K562 (cell line): ENCODE measurements at regions not wholly inside any gene's neighbourhood (a gene's known extent, or its start where the extent isn't known, plus 50 kb on each side); places are given as distances from the start of the nearest gene placed in this dataset.

ENCODE experiments used
- ATAC-seq: fragments of 200-7000 bp; cut with Tn5 transposase; 3 replicates; pipeline ENCODE4 v1.9.1; 2020; ENCODE audit warnings: moderate library complexity
- BruUV-seq: library from RNA; stranded (reverse); fragments of 400-500 nt; replicated peaks from 2 replicates; lab custom pipeline; 2021; lab: Mats Ljungman, UMichigan
- CTCF ChIA-PET: fragments of 300-600 bp; formaldehyde crosslinking; extraction: SDS; loops from one replicate; lab custom pipeline; 2021; ENCODE audit warnings: low intra/inter-chr PET ratio; lab: Yijun Ruan, JAX
- POLR2A ChIA-PET: fragments of 300-600, 350-650 bp; sonication (Branson Sonifier 250); formaldehyde crosslinking; extraction: SDS; loops from one replicate; lab custom pipeline; 2021; ENCODE audit warnings: antibody characterized with exemption, inconsistent platforms; lab: Yijun Ruan, JAX
- DNase-seq, 4 experiments: peaks; one replicate each; pipeline versions ENCODE4 v3.0.0 to v3.0.0-alpha.2; 2011 to 2018; ENCODE audit warnings: low spot score in 3 of 4, mixed read lengths in 3 of 4; ENCODE audit errors: extremely low read depth in 1 of 4
- FAIRE-seq: peaks from 2 replicates; lab custom pipeline; 2011; peaks lifted over from hg19 to GRCh38; lab: Jason Lieb, UNC
- H2AFZ ChIP-seq: 2 replicates; pipeline ENCODE4 v1.6.0; 2011; ENCODE audit warnings: low read depth, low read length, control low read depth, inconsistent platforms
- H3K27ac ChIP-seq: fragments of 200-600 bp; 3 replicates; pipeline ENCODE4 v1.8.0; 2011; ENCODE audit warnings: low read depth, mild to moderate bottlenecking, control low read depth, inconsistent platforms, low read length, moderate library complexity, mixed read lengths; ENCODE audit errors: extremely low read depth
- H3K27me3 ChIP-seq, 2 experiments: fragments of 300-600 bp in 1 of 2; 2 replicates in 1 of 2; 3 replicates in 1 of 2; pipeline versions ENCODE4 v1.6.0 to v1.8.0; 2011; ENCODE audit warnings: inconsistent platforms in 2 of 2, low read length in 2 of 2, mild to moderate bottlenecking in 1 of 2, mixed read lengths in 1 of 2, moderate library complexity in 1 of 2; ENCODE audit not compliant: control insufficient read depth in 2 of 2, insufficient read depth in 2 of 2
- H3K36me3 ChIP-seq: fragments of 300-600 bp; 3 replicates; pipeline ENCODE4 v1.8.0; 2011; ENCODE audit warnings: mild to moderate bottlenecking, low read length, inconsistent platforms; ENCODE audit not compliant: control insufficient read depth, insufficient read depth
- H3K4me1 ChIP-seq, 2 experiments: fragments of 200-600 bp in 1 of 2; replicated peaks in 1 of 2; 2 replicates in 1 of 2; 3 replicates in 1 of 2; pipeline versions ENCODE4 v1.5.1 to v1.8.0; 2011; ENCODE audit warnings: inconsistent platforms in 2 of 2, low read length in 2 of 2, mild to moderate bottlenecking in 1 of 2, mixed read lengths in 1 of 2, moderate library complexity in 1 of 2; ENCODE audit not compliant: control insufficient read depth in 2 of 2, insufficient read depth in 2 of 2
- H3K4me2 ChIP-seq: 2 replicates; pipeline ENCODE4 v1.6.1; 2011; ENCODE audit warnings: low read length, control low read depth, inconsistent platforms, mixed read lengths; ENCODE audit not compliant: insufficient read depth
- H3K4me3 ChIP-seq: fragments of 200-600 bp; sonication (generic), shearing (Covaris generic); 2 replicates; pipeline ENCODE4 v1.5.1; 2016; ENCODE audit warnings: control low read depth, inconsistent platforms
- H3K79me2 ChIP-seq: fragments of 200-600 bp; 3 replicates; pipeline ENCODE4 v1.8.0; 2011; ENCODE audit warnings: low read length, inconsistent platforms; ENCODE audit not compliant: control insufficient read depth, insufficient read depth
- H3K9ac ChIP-seq, 2 experiments: 2 replicates each; pipeline versions ENCODE4 v1.6.0 to v1.6.1; 2011; ENCODE audit warnings: low read depth in 2 of 2, low read length in 2 of 2, control low read depth in 1 of 2, inconsistent platforms in 1 of 2, mild to moderate bottlenecking in 1 of 2, mixed read lengths in 1 of 2; ENCODE audit not compliant: insufficient read depth in 1 of 2
- H3K9me1 ChIP-seq: one replicate; pipeline ENCODE4 v1.6.0; 2011; ENCODE audit warnings: inconsistent platforms, mild to moderate bottlenecking, low read length, moderate library complexity; ENCODE audit not compliant: control insufficient read depth, insufficient read depth
- H3K9me3 ChIP-seq: replicated peaks from 2 replicates; pipeline ENCODE4 v1.5.1; 2011; ENCODE audit warnings: low read depth, low read length, inconsistent platforms; ENCODE audit not compliant: control insufficient read depth, insufficient read depth
- H4K20me1 ChIP-seq: replicated peaks from 2 replicates; pipeline ENCODE4 v1.6.1; 2011; ENCODE audit warnings: low read length, inconsistent platforms, mixed read lengths; ENCODE audit not compliant: control insufficient read depth, insufficient read depth
- CHD1 ChIP-seq: fragments of 200-600 bp; sonication (generic); IDR thresholded peaks from one replicate; pipeline ENCODE4 v1.6.1; 2012; ENCODE audit warnings: mild to moderate bottlenecking, moderate library complexity, low read length, inconsistent platforms
- CHD2 ChIP-seq: IDR thresholded peaks from 2 replicates; pipeline ENCODE4 v1.6.1; 2011; ENCODE audit warnings: low read depth, low read length
- DACH1 ChIP-seq: fragments of 450-650 bp; IDR thresholded peaks from 2 replicates; pipeline ENCODE4 v1.6.1; 2018; ENCODE audit not compliant: partially characterized antibody
- E2F8 ChIP-seq: fragments of 450-650 bp; IDR thresholded peaks from 2 replicates; pipeline ENCODE4 v1.7.1; 2018; ENCODE audit warnings: mild to moderate bottlenecking, low read depth; ENCODE audit not compliant: partially characterized antibody
- KDM5B ChIP-seq: fragments of 200-600 bp; sonication (generic); IDR thresholded peaks from 2 replicates; pipeline ENCODE4 v1.6.1; 2012; ENCODE audit warnings: low read depth, mild to moderate bottlenecking, moderate library complexity, low read length, control low read depth, inconsistent platforms; ENCODE audit not compliant: insufficient replicate concordance
- RHOXF2B ChIP-seq: fragments of 250-450 bp; sonication (Bioruptor Pico); conservative IDR thresholded peaks from 2 replicates; pipeline ENCODE4 v1.5.1; 2021
- SMAD2 ChIP-seq: fragments of 150-350 bp; IDR thresholded peaks from 2 replicates; pipeline ENCODE4 v1.6.1; 2014; ENCODE audit warnings: low read depth, mild to moderate bottlenecking, low read length
- TCF7 ChIP-seq: sonication (generic); IDR thresholded peaks from 2 replicates; pipeline ENCODE4 v1.6.1; 2016; ENCODE audit warnings: antibody characterized with exemption, borderline replicate concordance
- USF2 ChIP-seq: sonication (generic); formaldehyde crosslinking; IDR thresholded peaks from 2 replicates; pipeline ENCODE4 v1.5.0; 2020; ENCODE audit warnings: missing genetic modification reagents
- XRCC5 ChIP-seq: fragments of 200-400 bp; formaldehyde crosslinking; IDR thresholded peaks from 2 replicates; pipeline ENCODE4 v1.6.1; 2017; ENCODE audit warnings: low read depth, mild to moderate bottlenecking, low read length
- ZFP1 ChIP-seq: fragments of 450-650 bp; formaldehyde crosslinking; IDR thresholded peaks from 2 replicates; pipeline ENCODE4 v1.4.0; 2020; ENCODE audit warnings: mild to moderate bottlenecking, mixed read lengths
- ZNF263 ChIP-seq: sonication (generic); formaldehyde crosslinking; IDR thresholded peaks from 2 replicates; pipeline ENCODE4 v1.8.0; 2022; ENCODE audit warnings: mild to moderate bottlenecking, missing genetic modification reagents, borderline replicate concordance
- ZNF830 ChIP-seq: fragments of 250-450 bp; sonication (Bioruptor Pico); IDR thresholded peaks from 2 replicates; pipeline ENCODE4 v1.5.0; 2021; ENCODE audit warnings: mild to moderate bottlenecking
- WGBS: fragments of 100-300 bp; shearing (Covaris generic); methylation state at CpG from one replicate; pipeline ENCODE4 v1.1.6; 2016; ENCODE audit warnings: low coverage, mixed read lengths; ENCODE audit not compliant: insufficient coverage; ENCODE audit errors: missing lambda C conversion rate; 5-methylcytosine and 5-hydroxymethylcytosine counted together
- in situ Hi-C: fragments of 300-500 bp; cut with MboI; formaldehyde crosslinking; loops from 4 replicates; pipeline ENCODE4 v1.15.0; 2018; ENCODE audit warnings: inconsistent platforms, mixed read lengths
- intact Hi-C: fragments of 100-400 bp; cut with micrococcal nuclease; formaldehyde crosslinking; loops from 2 replicates; pipeline ENCODE4 v1.14.2; 2022
- TF ChIP-seq, protein P1 (sequence below), 2 experiments: fragments of 450-650 bp in 1 of 2; sonication (generic) in 1 of 2; formaldehyde crosslinking in 1 of 2; IDR thresholded peaks in 1 of 2; conservative IDR thresholded peaks in 1 of 2; 2 replicates each; pipeline versions ENCODE4 v1.6.1 to v1.8.1; 2016 to 2023; ENCODE audit warnings: mild to moderate bottlenecking in 2 of 2, moderate library complexity in 2 of 2, inconsistent platforms in 1 of 2, missing genetic modification reagents in 1 of 2

- in situ Hi-C loops, result no loop called here
- ChIA-PET CTCF (no interaction called here), POLR2A (no interaction called here)
- H3K9me3 ChIP-seq, result no peaks in the 10 kb centered on the region
- no peak for ATAC-seq
- no peak overlapping the region for H3K9ac ChIP-seq
- H3K27me3 ChIP-seq, result no peaks in the 10 kb centered on the region
- no peaks in the 10 kb centered on the region for H3K9me1 ChIP-seq
- no peak for FAIRE-seq
- no peaks in the 10 kb centered on the region for H3K4me1 ChIP-seq
- no peak overlapping the region for H3K4me2 ChIP-seq
- H3K27ac ChIP-seq, result no peak overlapping the region
- TF ChIP-seq DACH1 (no peak), SMAD2 (no peak), TCF7 (no peak), E2F8 (no peak), CHD2 (no peak), KDM5B (no peak), ZFP1 (no peak), USF2 (CRISPR knock-in tag) (no peak), XRCC5 (no peak), ZNF263 (no peak), RHOXF2B (CRISPR knock-in tag) (no peak), CHD1 (no peak), ZNF830 (CRISPR knock-in tag) (no peak)
- TF ChIP-seq, protein P1, sequence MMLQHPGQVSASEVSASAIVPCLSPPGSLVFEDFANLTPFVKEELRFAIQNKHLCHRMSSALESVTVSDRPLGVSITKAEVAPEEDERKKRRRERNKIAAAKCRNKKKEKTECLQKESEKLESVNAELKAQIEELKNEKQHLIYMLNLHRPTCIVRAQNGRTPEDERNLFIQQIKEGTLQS (IDR thresholded peaks at IDR 0.05), result no peak
- TF ChIP-seq, protein P1 (CRISPR knock-in tag; conservative IDR thresholded peaks at IDR 0.05), result no peak
- H2AFZ ChIP-seq, result no peak overlapping the region
- no peaks in the 10 kb centered on the region for H3K36me3 ChIP-seq
- intact Hi-C loops, result no loop called here
- no peak overlapping the region for H3K4me3 ChIP-seq
- WGBS, result 0% methylated on average over 4 of the region's 4 CpGs
- H3K79me2 ChIP-seq, result no peaks in the 10 kb centered on the region
- no peaks in the 10 kb centered on the region for H4K20me1 ChIP-seq
- no TSS peak for BruUV-seq
- no peak for DNase-seq
Observed at GRCh38 chr2:51511002-51511401, 479.1 kb upstream of the NRXN1 start.
